GM19468 (cell line): ENCODE measurements at regions not wholly inside any gene's neighbourhood (a gene's known extent, or its start where the extent isn't known, plus 50 kb on each side); places are given as distances from the start of the nearest gene placed in this dataset.

Source experiments
- ATAC-seq: cut with Tn5 transposase; IDR thresholded peaks from one replicate; pipeline ENCODE4 v1.9.1; 2021; ENCODE audit warnings: mild to moderate bottlenecking, moderate library complexity, moderate number of reproducible peaks; ENCODE audit not compliant: unreplicated experiment; ENCODE audit errors: extremely low read depth

DNA sequence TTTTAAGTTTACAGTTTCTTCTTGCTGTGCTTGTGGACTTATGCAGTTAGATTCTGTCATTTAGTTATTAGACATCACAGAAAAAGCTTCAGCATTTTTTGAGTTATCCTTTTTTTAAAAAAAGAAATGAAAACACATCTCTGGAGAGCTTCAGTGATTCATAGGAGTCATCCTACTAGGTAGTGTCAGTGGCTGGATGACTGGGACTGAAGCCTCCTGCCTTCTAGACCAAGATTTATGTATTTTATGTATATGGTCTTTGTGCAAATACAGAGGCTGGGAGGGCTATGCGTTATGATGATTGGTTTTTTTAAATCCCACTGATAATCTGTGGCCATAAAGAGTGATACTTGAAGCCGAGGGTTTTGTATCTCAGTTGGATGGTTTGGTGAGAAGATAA, 125.9 kb upstream of the JAG1 start:
- no peak for ATAC-seq

DNA sequence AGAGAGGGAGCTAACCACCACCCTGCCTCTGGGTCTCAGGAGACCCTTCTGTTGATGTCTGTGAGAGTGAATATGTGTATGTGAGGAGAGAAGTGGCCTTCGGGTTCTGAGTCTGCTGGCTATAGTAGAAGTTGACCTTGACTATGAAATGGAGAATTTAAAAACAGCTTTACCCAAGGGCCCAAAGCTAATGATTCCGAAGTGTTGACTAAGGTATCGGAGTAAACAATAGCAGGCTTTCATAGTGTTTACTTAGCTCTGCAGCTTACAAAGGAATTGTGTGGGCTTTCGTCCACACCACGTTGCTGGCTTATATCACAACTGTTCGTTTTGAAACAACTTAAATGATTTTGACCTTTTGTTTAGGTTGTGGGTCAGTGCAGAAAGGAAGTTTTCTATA, 126.5 kb upstream of the JAG1 start:
- no peak for ATAC-seq

DNA sequence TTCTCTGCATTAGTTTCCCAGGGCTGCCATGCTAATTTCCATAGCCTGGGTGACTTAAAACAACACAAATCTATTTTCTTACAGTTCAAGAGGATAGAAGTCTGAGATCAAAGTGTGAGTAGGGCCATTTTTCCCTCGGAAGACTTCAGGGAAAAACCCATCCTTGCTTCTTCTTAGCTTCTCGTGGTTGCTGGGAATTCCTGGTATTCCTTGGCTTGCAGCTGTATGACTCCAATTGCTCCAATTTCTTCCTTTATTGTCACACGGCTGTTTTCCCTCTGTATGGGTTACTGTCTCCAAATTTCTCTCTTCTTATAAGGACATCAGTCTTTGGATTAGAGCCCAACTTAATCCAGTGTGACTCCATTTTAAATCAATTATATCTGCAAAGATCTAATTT, 128.4 kb upstream of the JAG1 start:
- ATAC-seq: no peak

DNA sequence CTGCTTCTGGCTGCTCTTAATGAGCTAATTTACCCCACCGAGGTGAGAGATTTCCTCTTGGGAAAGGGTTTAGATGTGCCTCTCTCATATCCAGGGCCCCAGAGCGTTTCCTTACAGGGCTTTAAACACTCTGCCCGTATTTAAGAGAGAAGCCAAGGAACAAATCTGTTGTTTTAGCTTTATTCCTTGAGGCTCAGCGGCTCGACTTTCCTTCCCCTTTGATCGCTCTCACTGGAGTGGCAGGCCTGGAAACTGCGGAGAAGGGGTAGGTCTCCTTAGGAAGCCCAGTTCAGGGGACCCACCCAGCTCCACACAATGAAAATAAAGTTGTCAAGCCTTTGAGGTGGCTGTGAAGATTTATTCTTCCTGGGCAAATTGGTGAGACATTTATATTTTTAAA, 132.0 kb upstream of the JAG1 start:
- no peak for ATAC-seq

DNA sequence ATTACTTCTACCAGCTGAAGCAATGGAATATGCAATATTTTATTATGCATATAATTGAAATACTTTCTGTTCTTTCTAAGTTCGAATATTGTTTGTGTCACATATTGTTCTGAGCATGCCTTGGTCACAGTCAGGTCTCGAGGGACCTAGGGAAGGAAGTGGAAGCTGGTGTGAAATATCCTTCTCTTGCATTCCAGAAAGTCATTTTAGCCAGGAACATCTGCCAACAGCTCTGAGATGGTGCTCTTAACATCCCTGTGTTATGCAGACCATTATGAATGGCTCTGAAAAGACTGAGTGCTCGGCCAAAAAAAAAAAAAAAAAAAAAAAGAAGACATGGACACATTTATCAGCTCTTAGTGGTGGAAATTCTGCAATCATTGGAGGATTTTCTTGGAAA, 132.7 kb upstream of the JAG1 start:
- ATAC-seq: no peak

DNA sequence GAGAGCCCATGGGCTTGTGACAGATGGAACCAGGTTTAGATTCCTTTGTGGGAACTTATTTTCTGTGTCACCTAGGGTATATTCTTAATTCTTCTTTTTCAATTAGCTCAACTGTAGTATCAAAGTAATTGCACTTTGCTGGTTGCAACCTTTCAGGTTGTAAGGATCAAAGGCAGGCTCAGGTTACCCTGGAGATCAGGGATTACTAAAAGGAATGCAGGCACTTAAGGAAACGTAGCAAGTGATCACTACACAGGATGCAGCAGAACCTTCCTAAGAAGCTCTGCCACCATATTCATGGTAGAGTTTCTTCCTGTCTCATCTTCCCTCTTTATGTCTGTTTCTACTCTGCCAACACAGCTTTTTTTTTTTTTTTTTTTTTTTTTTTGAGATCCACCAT, 133.2 kb upstream of the JAG1 start:
- no peak for ATAC-seq

DNA sequence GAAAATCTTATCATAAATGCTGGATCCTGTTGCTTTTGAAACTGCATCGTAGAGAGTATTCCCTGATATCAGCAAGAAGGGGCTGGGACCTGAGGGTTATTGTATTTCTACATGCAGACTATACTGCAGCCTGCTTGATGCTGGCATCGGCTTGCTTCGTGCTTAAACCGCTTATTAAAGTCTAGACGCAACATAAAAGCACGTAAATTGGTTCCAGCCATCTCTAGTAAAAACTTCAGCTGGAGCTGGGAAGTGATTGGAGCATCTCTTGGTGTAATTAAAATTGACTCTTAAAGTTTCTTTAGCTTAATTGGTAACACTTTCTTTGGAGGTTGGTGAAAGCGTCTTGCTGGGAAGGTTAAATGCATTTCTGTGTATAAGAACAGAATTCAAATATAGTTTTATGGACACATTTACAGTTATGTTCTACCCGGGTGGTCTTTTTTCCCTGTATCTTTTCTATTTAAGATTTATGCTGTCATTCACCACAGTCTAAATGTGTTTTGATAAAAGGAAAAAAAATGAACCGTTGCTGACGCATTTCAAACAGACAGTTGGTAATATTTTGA, 139.0 kb upstream of the JAG1 start:
- ATAC-seq: no peak

DNA sequence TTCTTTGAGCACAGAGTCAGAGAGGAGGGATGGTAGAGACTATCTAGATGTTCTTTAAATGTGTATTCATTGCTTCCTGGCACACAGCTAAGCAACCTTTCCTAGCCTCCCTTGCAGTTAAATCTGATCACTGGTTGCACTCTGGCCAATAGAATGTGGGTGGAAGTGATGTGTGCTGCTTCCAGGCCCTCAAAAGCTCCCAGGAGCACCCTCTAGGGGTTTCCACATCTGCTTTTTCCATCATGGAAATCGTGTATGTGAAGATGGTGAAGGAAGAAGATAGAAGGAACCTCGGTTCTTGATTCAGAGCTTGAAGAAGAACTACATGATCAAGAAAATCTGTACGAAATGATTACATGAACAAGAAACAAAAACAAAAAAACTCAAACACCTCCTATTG, 149.8 kb upstream of the JAG1 start:
- no peak for ATAC-seq

DNA sequence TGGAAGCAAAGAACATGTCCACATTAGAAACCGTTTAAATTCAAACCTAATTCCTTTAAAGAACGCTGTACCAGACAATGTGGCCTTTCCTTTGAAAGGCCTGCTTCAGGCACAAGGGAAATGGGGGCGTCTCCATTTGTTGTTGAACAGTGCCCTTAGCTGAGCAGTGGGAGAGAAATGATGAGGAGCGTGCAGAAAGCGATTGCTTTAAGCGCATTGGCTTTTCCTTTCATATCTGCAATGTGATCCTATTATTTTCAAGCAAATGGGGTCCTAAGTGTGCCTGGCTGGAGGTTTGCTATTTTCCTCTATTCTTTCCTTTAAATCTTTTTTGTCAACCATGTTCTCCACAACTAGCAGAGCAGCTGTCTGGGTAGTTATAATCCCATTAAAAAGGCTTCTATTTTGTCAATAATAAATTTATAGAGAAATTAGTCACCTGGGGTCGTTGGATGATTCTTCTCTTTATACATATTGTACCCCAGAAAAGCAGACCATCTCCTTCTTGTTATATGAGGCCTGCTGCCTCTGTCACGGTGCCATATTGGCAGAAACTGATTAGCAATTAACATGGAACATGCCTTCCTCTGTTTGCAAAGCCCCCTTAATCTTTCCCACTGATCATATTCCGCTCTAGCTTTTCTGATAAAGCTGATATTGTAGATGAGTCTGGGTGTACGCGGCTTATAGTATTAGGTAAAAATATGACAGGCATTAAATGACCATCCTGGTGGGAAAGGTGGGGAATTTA, 151.1 kb upstream of the JAG1 start:
- no peak for ATAC-seq

DNA sequence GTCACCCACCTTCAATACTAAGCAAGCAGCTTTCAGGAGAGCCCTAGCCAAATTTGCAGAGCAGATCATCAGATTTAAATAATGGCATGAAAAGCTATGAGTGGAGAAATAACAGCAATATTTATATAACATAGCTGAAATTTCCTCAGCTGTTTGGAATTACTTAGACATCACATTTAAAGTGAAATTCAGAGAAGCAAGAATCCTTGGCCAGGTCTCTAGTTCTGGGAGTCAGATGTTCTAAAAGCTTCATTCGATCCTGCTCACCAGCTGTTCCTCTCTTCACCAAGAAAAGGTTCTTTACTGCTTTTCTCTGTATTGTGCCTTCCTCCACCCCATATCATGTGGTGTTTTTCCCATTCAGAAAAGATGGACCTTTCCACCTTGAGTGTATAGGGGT, 152.3 kb upstream of the JAG1 start:
- no peak for ATAC-seq

DNA sequence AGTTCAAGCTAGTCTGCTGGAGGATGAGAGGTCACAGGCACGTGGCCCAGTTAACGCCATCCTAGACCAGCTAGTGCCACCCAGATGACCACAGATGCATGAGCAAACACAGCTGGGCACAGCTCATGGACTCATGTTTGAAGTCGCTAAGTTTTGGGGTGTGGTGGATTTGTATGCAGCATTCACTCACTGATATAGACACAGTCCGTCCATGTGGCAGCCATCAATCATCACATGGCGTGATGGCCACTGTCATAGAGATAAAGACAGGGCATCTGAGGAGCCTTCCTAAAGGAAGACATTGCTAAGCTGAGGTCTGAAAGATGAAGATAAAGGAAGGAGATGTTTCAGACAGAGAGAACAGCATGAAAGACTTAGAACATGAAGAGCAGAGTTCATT, 154.4 kb upstream of the JAG1 start:
- no peak for ATAC-seq

DNA sequence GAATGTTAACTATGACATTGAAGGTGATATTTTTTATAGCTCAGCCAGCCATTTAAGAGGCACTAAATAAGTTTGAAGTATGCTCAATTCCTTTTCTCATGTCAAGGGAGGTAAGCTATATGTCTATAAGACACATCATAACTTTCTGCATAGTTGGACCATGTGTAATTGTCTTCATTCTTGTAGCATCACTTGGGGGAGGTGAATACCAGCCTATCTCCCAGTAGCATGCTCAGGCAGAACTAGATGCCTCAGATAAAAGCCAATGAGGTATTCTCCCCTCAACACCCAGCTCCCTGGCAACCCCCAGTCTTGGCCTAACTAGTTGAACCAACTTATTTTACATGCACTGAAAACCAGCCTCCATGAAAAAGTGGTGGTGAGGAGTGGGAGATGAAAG, 158.3 kb upstream of the JAG1 start:
- ATAC-seq: no peak

DNA sequence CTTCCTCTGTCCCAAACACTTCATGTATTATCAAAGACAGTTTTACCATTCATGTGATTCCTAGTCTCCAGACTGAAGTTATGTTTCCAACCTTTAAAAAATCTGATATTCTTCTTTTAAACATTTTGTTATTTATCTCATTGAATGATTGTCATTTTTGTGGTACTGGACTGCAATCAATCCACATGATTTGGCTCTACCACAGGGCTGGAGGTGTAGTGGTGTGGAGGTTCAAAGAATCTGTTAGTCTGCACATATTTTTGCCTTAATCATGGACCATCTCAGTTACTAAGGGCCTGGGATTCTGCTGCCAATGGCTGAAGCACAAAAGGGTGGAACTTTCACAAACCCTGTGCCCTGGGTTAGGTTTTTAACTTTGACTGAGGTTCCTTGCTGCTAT, 164.1 kb upstream of the JAG1 start:
- no peak for ATAC-seq

DNA sequence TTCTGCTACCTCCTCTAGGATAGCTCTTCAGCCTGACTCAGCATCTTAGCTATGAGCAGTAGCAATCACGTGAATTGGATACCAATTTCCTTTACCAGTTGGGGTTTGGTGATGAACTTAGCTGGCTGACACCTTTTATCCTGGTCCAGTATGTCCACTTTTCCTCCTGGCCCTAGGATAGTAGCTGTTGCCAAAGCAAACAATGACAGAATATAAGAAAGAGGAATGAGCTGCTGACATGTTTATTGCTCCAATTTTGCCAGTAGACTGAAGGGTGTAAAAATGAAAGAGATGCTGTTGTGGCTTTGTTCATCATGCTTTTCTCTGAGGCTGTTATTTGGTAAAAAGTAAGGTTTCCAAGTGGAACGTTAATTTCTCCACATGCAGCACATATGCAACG, 168.3 kb upstream of the JAG1 start:
- no peak for ATAC-seq

DNA sequence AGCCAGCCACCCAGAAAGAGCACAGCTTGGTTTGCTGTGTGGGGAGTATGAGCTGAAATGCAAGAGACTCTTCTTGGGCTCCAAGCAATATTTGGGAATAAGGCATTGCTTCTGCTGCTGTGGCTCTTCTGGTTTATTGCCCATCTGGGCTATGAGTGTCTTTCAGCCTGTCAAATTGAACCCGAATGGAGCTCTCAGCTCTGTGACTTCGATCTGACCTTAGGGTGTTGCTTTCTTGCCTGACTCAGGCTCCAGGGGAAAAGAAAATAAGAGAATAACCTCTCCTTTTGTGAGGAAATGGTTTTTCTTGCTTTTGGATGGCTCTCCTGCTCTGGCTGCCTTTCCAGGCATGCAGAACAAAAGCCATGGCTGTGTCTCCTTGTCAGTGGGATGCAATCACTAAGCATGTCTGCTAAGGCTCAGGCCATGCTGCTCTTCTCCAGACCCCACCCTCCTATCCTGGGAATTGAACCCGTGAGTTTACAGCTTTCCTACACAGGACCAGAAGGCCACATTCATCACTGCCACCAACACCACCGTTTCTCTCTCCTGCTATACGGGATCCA, 169.4 kb upstream of the JAG1 start:
- no peak for ATAC-seq

DNA sequence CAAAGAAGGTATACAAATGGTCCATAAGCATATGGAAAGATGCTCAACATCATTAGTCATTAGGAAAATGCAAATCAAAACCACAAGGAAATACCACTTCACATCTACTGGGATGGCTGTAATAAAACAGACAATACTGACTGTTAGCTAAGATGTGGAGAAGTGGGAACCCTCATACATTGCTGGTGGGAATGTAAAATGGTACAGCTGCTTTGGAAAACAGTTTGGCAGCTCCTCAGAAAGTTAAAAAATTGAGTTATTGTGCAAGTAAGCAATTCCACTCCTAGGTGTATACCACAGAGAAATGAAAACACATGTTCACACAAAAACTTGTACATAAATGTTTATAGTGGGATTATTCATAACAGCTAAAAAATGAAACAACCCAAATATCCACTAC, 173.0 kb upstream of the JAG1 start:
- ATAC-seq: no peak

DNA sequence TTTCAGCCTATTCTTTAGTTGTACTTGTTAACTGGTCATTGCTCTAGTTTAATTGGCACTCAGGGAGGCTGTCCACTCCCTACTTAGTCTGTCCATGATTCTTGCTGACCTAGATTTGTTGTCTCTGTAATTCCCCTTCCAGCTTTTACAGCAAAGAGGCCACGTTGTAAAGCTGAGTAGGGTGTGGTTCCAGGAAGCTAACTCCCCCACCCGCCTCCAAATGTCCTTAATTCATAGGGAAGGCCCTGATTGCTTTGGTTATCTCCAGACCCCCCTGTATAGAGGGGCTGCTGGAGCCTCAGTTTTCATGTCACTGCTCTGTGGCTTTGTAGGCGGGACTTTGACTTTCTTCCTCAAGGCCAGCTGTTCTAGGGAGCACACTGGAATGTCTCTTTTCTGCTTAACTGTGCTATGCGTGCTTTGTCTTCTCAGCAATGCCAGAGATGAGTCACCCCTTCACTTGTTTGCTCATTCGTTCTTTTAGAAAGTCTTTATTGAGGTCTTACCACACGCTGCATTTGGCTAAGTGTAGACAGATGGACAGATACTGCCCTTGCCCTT, 175.1 kb upstream of the JAG1 start:
- no peak for ATAC-seq

DNA sequence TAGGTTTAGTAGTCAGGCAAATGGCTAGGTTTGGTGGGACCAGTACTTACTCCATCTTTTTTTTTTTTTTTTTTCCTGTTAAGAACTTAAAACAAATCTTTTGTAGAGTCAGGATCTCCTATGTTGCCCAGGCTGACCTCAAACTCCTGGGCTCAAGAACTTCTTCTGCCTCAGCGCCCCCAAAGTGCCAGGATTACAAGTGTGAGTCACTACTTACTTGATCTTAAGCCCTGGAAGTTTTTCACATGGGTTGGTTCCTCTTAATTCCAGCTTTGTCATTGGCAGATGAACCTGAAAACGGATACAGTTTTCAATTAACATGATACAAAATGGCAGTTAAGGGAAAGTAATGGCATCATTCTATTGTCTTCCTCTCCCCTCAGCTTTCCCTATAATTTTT, 179.4 kb upstream of the JAG1 start:
- no peak for ATAC-seq

DNA sequence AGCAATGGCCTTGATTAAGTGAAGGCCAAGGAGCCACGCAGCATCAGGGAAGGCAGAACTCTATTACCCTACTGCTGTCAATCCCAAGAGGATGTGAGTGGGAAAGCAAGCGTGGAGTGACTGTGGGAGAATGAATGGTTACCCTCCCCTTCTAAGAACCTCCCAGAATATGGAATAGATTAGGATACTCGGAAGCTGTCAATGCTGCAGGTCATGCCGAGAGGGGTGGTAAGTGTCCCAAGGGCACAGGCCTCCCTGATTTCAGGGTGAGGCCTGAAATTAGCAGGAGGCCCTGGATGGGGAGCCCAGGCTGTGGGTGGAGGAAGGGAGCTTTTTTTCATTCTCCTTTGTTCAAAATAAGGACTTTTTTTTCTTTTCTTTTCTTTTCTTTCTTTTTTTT, 179.9 kb upstream of the JAG1 start:
- no peak for ATAC-seq

DNA sequence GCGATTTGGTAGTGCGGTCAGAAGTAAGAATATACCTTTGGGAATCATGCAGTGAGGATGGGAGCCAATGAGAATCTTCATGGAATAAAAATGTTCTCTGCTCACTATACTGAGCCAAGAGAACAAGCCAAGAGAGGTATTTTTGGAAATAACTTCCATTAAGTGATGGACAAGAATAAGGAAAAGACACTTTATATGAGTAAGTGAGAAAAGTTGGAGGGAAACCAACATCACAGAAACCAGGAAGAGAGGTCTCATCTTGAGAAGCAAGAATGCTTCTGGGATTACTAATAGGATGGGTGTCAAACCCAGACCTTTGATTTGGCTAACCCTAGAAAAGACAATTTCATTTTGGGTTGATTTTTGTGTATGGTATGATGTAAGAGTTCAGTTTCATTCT, 181.2 kb upstream of the JAG1 start:
- no peak for ATAC-seq

DNA sequence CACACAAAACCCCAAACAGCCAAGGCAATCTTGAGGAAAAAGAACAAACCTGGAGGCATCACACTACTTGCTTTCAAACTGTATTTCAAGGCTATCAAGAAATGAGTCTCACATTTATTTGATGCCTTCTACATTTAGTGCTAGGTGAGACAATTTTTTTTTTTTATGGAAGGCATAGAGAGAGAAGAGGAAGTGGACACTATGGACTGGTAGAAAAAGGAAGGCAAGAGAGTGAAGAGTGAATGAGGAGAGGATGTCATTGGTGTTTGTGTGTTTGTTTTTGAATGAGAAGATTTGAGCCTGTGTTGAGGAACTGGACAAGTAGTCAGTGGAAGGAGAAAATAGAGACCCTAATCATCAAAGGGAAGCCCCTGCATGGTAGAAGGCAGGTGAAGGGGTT, 182.0 kb upstream of the JAG1 start:
- no peak for ATAC-seq
